GM18499 (cell line): ENCODE measurements at regions not wholly inside any gene's neighbourhood (a gene's known extent, or its start where the extent isn't known, plus 50 kb on each side); places are given as distances from the start of the nearest gene placed in this dataset.
"Not testable (repeated sequence)": the region's sequence is repeated elsewhere in the genome, so short reads cannot be mapped to it uniquely, and the experiment has no call there.

Experiments
- ATAC-seq: cut with Tn5 transposase; IDR thresholded peaks from one replicate; pipeline ENCODE4 v1.9.1; 2021; ENCODE audit warnings: moderate number of reproducible peaks; ENCODE audit not compliant: insufficient read depth, unreplicated experiment

- ATAC-seq: no peak
Measured at GRCh38 chr5:8825139-8825757, 720.6 kb downstream of the SEMA5A start.

GRCh38 chr5:8826508-8826907, 719.4 kb downstream of the SEMA5A start:
- ATAC-seq: no peak

GRCh38 chr5:8827696-8828095, 718.2 kb downstream of the SEMA5A start:
- no peak for ATAC-seq

- no peak for ATAC-seq
Measured at GRCh38 chr5:8828596-8829322, 717.1 kb downstream of the SEMA5A start.

GRCh38 chr5:8829323-8830029, 716.4 kb downstream of the SEMA5A start:
- no peak for ATAC-seq

GRCh38 chr5:8831251-8831650, 714.6 kb downstream of the SEMA5A start:
- no peak for ATAC-seq

- ATAC-seq: no peak
Measured at GRCh38 chr5:8831854-8832253, 714.0 kb downstream of the SEMA5A start.

- no peak for ATAC-seq
Measured at GRCh38 chr5:8839361-8840055, 706.4 kb downstream of the SEMA5A start.

- no peak for ATAC-seq
Measured at GRCh38 chr5:8840237-8840636, 705.6 kb downstream of the SEMA5A start.

- ATAC-seq: not testable (repeated sequence)
Measured at GRCh38 chr5:8840746-8841145, 705.1 kb downstream of the SEMA5A start.

- ATAC-seq: no peak
Measured at GRCh38 chr5:8842971-8843551, 702.8 kb downstream of the SEMA5A start.

- no peak for ATAC-seq
Measured at GRCh38 chr5:8843771-8844170, 702.1 kb downstream of the SEMA5A start.

GRCh38 chr5:8844206-8844605, 701.7 kb downstream of the SEMA5A start:
- no peak for ATAC-seq

GRCh38 chr5:8844847-8845246, 701.0 kb downstream of the SEMA5A start:
- ATAC-seq: no peak

GRCh38 chr5:8845296-8845695, 700.6 kb downstream of the SEMA5A start:
- no peak for ATAC-seq

- ATAC-seq: no peak
Measured at GRCh38 chr5:8848366-8848765, 697.5 kb downstream of the SEMA5A start.

- ATAC-seq: no peak
Measured at GRCh38 chr5:8848997-8849594, 696.8 kb downstream of the SEMA5A start.

- ATAC-seq: no peak
Measured at GRCh38 chr5:8851101-8851500, 694.8 kb downstream of the SEMA5A start.

GRCh38 chr5:8857051-8857450, 688.8 kb downstream of the SEMA5A start:
- ATAC-seq: no peak

- ATAC-seq: no peak
Measured at GRCh38 chr5:8861764-8862163, 684.1 kb downstream of the SEMA5A start.
